Occipital lobe (tissue), 1 donor: ENCODE measurements at regions not wholly inside any gene's neighbourhood (a gene's known extent, or its start where the extent isn't known, plus 50 kb on each side); places are given as distances from the start of the nearest gene placed in this dataset.

ENCODE experiments used
- DNase-seq: peaks from one replicate; lab custom pipeline; 2025; lab: John Stamatoyannopoulos, UW

- no peak for DNase-seq
Measured at GRCh38 chr5:96340357-96340756, 92.7 kb downstream of the PCSK1 start.

GRCh38 chr5:96339862-96340261, 93.2 kb downstream of the PCSK1 start:
- no peak for DNase-seq

GRCh38 chr5:96338624-96339415, 94.2 kb downstream of the PCSK1 start:
- no peak for DNase-seq

- no peak for DNase-seq
Measured at GRCh38 chr5:96338091-96338490, 95.0 kb downstream of the PCSK1 start.

GRCh38 chr5:96337048-96337781, 95.8 kb downstream of the PCSK1 start:
- no peak for DNase-seq

- peak; percentile 49 for DNase-seq
Measured at GRCh38 chr5:96336351-96336985, 96.6 kb downstream of the PCSK1 start.

GRCh38 chr5:96335873-96336272, 97.2 kb downstream of the PCSK1 start:
- no peak for DNase-seq

GRCh38 chr5:96333391-96333790, 99.7 kb downstream of the PCSK1 start:
- no peak for DNase-seq

- DNase-seq = no peak
Measured at GRCh38 chr5:96332535-96333366, 100.3 kb downstream of the PCSK1 start.

GRCh38 chr5:96331681-96332361, 101.2 kb downstream of the PCSK1 start:
- DNase-seq = no peak

GRCh38 chr5:96331210-96331609, 101.8 kb downstream of the PCSK1 start:
- DNase-seq = no peak

- DNase-seq = no peak
Measured at GRCh38 chr5:96330530-96331140, 102.4 kb downstream of the PCSK1 start.

- DNase-seq = no peak
Measured at GRCh38 chr5:96329886-96330529, 103.0 kb downstream of the PCSK1 start.

GRCh38 chr5:96329289-96329688, 103.8 kb downstream of the PCSK1 start:
- no peak for DNase-seq

- DNase-seq = no peak
Measured at GRCh38 chr5:96327722-96328121, 105.3 kb downstream of the PCSK1 start.

- no peak for DNase-seq
Measured at GRCh38 chr5:96326902-96327301, 106.1 kb downstream of the PCSK1 start.

- DNase-seq = no peak
Measured at GRCh38 chr5:96324708-96325107, 108.3 kb downstream of the PCSK1 start.

- DNase-seq = no peak
Measured at GRCh38 chr5:96322865-96323264, 110.2 kb downstream of the PCSK1 start.

GRCh38 chr5:96322217-96322616, 110.8 kb downstream of the PCSK1 start:
- DNase-seq = no peak

- no peak for DNase-seq
Measured at GRCh38 chr5:96321345-96321744, 111.7 kb downstream of the PCSK1 start.
